Keratinocyte (primary cell): ENCODE measurements at regions not wholly inside any gene's neighbourhood (a gene's known extent, or its start where the extent isn't known, plus 50 kb on each side); places are given as distances from the start of the nearest gene placed in this dataset.

Source experiments
- CTCF ChIP-seq, 3 experiments: IDR thresholded peaks in 1 of 3; conservative IDR thresholded peaks in 1 of 3; optimal IDR thresholded peaks in 1 of 3; 2 replicates in 2 of 3; 3 replicates in 1 of 3; pipeline versions ENCODE3 to v1.5.1; 2011; ENCODE audit warnings: low read length in 3 of 3, mild to moderate bottlenecking in 3 of 3, moderate library complexity in 2 of 3, control low read depth in 1 of 3, inconsistent platforms in 1 of 3; ENCODE audit not compliant: insufficient read depth in 2 of 3; ENCODE audit errors: extremely low read depth in 1 of 3
- EZH2 ChIP-seq: IDR thresholded peaks from one replicate; pipeline ENCODE4 v1.6.1; 2012; ENCODE audit warnings: inconsistent platforms, mild to moderate bottlenecking, low read length, moderate library complexity

GRCh38 chr20:24768201-24768636 lies 180.8 kb upstream of the CST7 start:
- TF ChIP-seq EZH2 = no peak
- no peak for TF ChIP-seq CTCF (optimal IDR thresholded peaks at IDR 0.05 in 1 of 3, IDR thresholded peaks at IDR 0.05 in 1 of 3, conservative IDR thresholded peaks at IDR 0.05 in 1 of 3; ENCODE audit: extremely low read depth in 1 of 3, insufficient read depth in 2 of 3, low read length in 3 of 3)
